A673 (cell line): ENCODE measurements at regions not wholly inside any gene's neighbourhood (a gene's known extent, or its start where the extent isn't known, plus 50 kb on each side); places are given as distances from the start of the nearest gene placed in this dataset.

Experiments
- BruUV-seq: library from RNA; stranded (reverse); fragments of 400-500 nt; replicated peaks from 2 replicates; lab custom pipeline; 2021; lab: Mats Ljungman, UMichigan
- CTCF ChIA-PET: fragments of 300-600 bp; sonication (Branson Sonifier 250); formaldehyde crosslinking; loops from one replicate; lab custom pipeline; 2022; ENCODE audit warnings: antibody characterized with exemption; lab: Charles Lee
- POLR2A ChIA-PET: fragments of 300-600 bp; sonication (Branson Sonifier 250); formaldehyde crosslinking; loops from one replicate; lab custom pipeline; 2022; ENCODE audit warnings: antibody characterized with exemption; ENCODE audit not compliant: low non-redundant PET; lab: Charles Lee
- DNase-seq: peaks from one replicate; pipeline ENCODE4 v3.0.0-alpha.2; 2015; ENCODE audit warnings: low spot score
- H3K27ac ChIP-seq: fragments of 200-600 bp; sonication (generic); 2 replicates; pipeline ENCODE4 v1.5.1; 2016; ENCODE audit warnings: mixed run types, low read depth, mild to moderate bottlenecking, mixed read lengths, antibody characterized with exemption, low read length; ENCODE audit not compliant: poor library complexity, severe bottlenecking
- H3K27me3 ChIP-seq: fragments of 200-600 bp; sonication (generic); replicated peaks from 2 replicates; pipeline ENCODE4 v1.6.1; 2017; ENCODE audit warnings: mixed run types, low read depth, mild to moderate bottlenecking, mixed read lengths, antibody characterized with exemption, low read length; ENCODE audit not compliant: insufficient read depth, poor library complexity
- H3K36me3 ChIP-seq: fragments of 200-600 bp; sonication (generic); 2 replicates; pipeline ENCODE4 v1.6.1; 2016; ENCODE audit warnings: mixed run types, mild to moderate bottlenecking, mixed read lengths, antibody characterized with exemption, low read length; ENCODE audit not compliant: insufficient read depth, poor library complexity, severe bottlenecking
- H3K4me1 ChIP-seq: fragments of 200-600 bp; sonication (generic); 2 replicates; pipeline ENCODE4 v1.6.1; 2017; ENCODE audit warnings: mixed run types, mild to moderate bottlenecking, mixed read lengths, antibody characterized with exemption, low read length; ENCODE audit not compliant: insufficient read depth, poor library complexity, severe bottlenecking
- H3K4me3 ChIP-seq: fragments of 200-600 bp; sonication (generic); 2 replicates; pipeline ENCODE4 v1.5.1; 2016; ENCODE audit warnings: low read depth, mixed run types, mild to moderate bottlenecking, mixed read lengths, low read length; ENCODE audit not compliant: poor library complexity, severe bottlenecking
- H3K9me3 ChIP-seq: fragments of 200-600 bp; sonication (generic); 2 replicates; pipeline ENCODE4 v1.6.1; 2016; ENCODE audit warnings: mixed run types, low read depth, mild to moderate bottlenecking, mixed read lengths, antibody characterized with exemption, low read length; ENCODE audit not compliant: poor library complexity, severe bottlenecking
- EZH2 ChIP-seq: fragments of 200-600 bp; sonication (generic); IDR thresholded peaks from 2 replicates; pipeline ENCODE4 v1.6.1; 2017; ENCODE audit warnings: borderline replicate concordance, low read depth, mild to moderate bottlenecking, mixed read lengths, antibody characterized with exemption, low read length; ENCODE audit not compliant: poor library complexity, severe bottlenecking
- intact Hi-C: fragments of 100-400 bp; cut with micrococcal nuclease; formaldehyde crosslinking; loops from one replicate; pipeline ENCODE4 v1.10.0; 2022; ENCODE audit not compliant: unreplicated experiment
- TF ChIP-seq, protein P1 (sequence below): fragments of 300-800, 200-600 bp; sonication (generic); conservative IDR thresholded peaks from 2 replicates; pipeline ENCODE4 v1.5.1; 2017; ENCODE audit warnings: low read depth, mild to moderate bottlenecking, antibody characterized with exemption, low read length, moderate library complexity, mixed read lengths

DNA sequence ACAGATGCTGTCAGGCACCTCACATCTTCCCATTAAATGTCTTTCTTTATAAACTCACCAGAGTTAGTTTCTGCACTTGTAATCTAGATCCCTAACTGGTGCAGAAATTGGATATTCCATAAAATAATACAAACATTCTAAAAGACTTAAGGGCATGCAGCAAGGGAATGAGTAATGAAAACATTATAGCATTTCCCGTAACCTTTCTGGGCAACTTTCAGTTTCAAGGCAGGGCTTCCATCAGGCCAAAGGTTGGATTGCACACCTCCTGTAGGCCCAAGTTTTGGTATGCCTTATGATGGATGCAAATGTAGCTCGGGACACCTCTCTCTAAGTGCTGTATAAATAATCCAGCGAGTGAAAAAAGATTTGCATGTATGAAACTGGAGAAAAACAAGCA lies 129.9 kb upstream of the LYZL2 start:
- CTCF ChIA-PET = no interaction called here
- H3K27me3 ChIP-seq = no peaks in the 10 kb centered on the region
- intact Hi-C loops = loop anchor here (10.0 kb wide), 1 partner anchor 735 kb away; no protein-coding TSS in a partner anchor
- H3K36me3 ChIP-seq = no peaks in the 10 kb centered on the region
- no peaks in the 10 kb centered on the region for H3K4me1 ChIP-seq
- BruUV-seq = no TSS peak
- no peak overlapping the region for H3K4me3 ChIP-seq
- no peak overlapping the region for H3K27ac ChIP-seq
- no peaks in the 10 kb centered on the region for H3K9me3 ChIP-seq
- no peak for DNase-seq
- TF ChIP-seq, protein P1, sequence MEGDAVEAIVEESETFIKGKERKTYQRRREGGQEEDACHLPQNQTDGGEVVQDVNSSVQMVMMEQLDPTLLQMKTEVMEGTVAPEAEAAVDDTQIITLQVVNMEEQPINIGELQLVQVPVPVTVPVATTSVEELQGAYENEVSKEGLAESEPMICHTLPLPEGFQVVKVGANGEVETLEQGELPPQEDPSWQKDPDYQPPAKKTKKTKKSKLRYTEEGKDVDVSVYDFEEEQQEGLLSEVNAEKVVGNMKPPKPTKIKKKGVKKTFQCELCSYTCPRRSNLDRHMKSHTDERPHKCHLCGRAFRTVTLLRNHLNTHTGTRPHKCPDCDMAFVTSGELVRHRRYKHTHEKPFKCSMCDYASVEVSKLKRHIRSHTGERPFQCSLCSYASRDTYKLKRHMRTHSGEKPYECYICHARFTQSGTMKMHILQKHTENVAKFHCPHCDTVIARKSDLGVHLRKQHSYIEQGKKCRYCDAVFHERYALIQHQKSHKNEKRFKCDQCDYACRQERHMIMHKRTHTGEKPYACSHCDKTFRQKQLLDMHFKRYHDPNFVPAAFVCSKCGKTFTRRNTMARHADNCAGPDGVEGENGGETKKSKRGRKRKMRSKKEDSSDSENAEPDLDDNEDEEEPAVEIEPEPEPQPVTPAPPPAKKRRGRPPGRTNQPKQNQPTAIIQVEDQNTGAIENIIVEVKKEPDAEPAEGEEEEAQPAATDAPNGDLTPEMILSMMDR = no peak
- TF ChIP-seq EZH2 = no peak
- POLR2A ChIA-PET = no interaction called here

DNA sequence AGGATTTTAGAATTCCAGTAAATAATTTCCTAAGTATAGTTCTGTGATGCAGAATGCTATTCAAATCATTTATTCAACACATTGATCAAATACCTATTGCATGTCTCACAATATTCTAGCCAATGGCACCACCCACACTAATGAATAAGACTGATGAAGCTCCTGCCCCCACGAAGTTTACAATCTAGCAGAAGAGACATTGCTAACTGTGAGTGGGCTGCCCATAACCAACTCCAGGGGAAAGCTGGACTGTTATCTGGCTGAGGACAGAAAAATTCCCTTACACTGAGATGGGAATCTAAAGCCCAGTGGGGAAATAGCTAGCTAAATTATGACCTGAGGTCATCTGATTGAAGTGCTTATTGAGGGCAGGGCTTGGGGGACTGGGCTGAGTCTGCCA lies 128.8 kb upstream of the LYZL2 start:
- Histone ChIP-seq H3K36me3 (no peaks in the 10 kb centered on the region), H3K9me3 (no peaks in the 10 kb centered on the region), H3K4me3 (no peak overlapping the region), H3K4me1 (no peaks in the 10 kb centered on the region), H3K27ac (no peak overlapping the region), H3K27me3 (no peaks in the 10 kb centered on the region)
- DNase-seq = no peak
- POLR2A ChIA-PET = no interaction called here
- intact Hi-C loops = loop anchor here (10.0 kb wide), 1 partner anchor 736 kb away; no protein-coding TSS in a partner anchor
- no peak for TF ChIP-seq EZH2
- TF ChIP-seq, protein P1 = no peak
- BruUV-seq = no TSS peak
- CTCF ChIA-PET = no interaction called here

DNA sequence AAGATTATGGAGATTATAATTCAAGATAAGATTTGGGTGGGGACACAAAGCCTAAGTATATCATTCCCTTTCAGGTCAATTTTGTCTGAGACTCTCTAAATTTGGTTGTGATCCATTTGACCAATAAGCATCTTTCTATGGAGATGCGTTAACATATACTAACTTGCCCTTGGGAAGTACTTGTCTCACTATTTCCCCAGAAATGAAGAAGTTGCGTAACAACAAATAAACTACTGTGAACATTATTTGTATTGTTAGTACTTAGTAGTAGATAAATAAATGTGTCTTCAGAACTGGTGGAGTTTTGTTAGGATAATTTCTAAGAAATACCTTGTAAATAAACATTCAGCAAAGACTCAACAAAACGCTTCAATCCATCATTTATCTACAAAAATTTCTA lies 127.3 kb upstream of the LYZL2 start:
- Histone ChIP-seq H3K36me3 (no peaks in the 10 kb centered on the region), H3K4me1 (no peaks in the 10 kb centered on the region), H3K27ac (no peak overlapping the region), H3K4me3 (no peak overlapping the region), H3K9me3 (no peaks in the 10 kb centered on the region), H3K27me3 (no peaks in the 10 kb centered on the region)
- no TSS peak for BruUV-seq
- DNase-seq = no peak
- intact Hi-C loops = loop anchor here (10.0 kb wide), 1 partner anchor 738 kb away; no protein-coding TSS in a partner anchor
- ChIA-PET CTCF (no interaction called here), POLR2A (no interaction called here)
- TF ChIP-seq, protein P1 = no peak
- TF ChIP-seq EZH2 = no peak
